Sigmoid colon (tissue), 4 donors: ENCODE measurements at regions not wholly inside any gene's neighbourhood (a gene's known extent, or its start where the extent isn't known, plus 50 kb on each side); places are given as distances from the start of the nearest gene placed in this dataset.

Experiments
- POLR2A ChIP-seq, 2 donors: fragments of 450-650 bp; IDR thresholded peaks; one replicate each; pipeline ENCODE4 v1.6.1; 2016; ENCODE audit warnings: antibody characterized with exemption in 2 of 2, mild to moderate bottlenecking in 2 of 2, moderate library complexity in 2 of 2
- POLR2AphosphoS5 ChIP-seq, 4 donors: sonication (generic); formaldehyde crosslinking; IDR thresholded peaks; one replicate each; pipeline ENCODE4 v1.6.1; 2017; ENCODE audit warnings: antibody characterized with exemption in 4 of 4

DNA sequence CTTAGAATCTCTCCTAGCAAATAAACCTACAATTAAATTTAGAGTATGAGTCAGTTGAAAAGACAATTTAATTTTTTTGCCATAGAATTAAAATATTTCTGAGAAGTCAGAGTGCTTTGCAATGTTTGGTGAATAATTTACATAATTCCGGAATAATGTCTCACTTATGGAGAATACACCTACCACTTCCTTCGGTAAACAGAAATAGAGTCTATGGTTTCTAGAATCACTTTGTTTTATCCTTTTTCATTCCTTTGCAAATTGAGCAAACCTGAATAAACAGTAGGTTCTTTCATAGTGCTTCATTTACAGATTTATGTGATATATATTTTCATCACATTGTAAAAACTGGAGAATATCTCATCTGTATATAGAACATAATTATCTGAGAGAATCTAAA, 211.7 kb downstream of the PMAIP1 start:
- no peak for TF ChIP-seq POLR2A (IDR thresholded peaks at IDR 0.05)
- no peak for TF ChIP-seq POLR2AphosphoS5 (IDR thresholded peaks at IDR 0.05)
